ENCODE measurements at regions not wholly inside any gene's neighbourhood (a gene's known extent, or its start where the extent isn't known, plus 50 kb on each side); places are given as distances from the start of the nearest gene placed in this dataset.

DNA sequence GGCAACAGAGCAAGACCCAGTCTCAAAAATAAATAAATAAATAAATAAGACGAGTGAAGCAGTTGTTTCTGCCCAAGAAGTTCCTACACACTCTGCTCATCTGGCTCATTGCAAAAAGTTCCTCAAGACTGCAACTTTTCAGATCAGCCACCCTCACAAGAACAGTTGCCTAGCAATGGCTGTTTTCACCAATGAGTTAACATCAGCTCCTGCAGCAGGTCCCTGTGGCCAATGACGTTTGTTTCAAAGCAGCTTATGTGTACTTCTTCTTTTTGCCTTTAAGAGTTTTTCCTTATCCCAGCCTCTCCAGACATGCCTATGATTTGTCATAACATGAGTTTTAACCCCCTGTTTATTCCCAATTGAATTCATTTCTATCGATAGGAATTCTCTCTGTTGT lies 118.4 kb upstream of the SPRED1 start:
- Histone ChIP-seq H3K9me1 (ENCODE audit: insufficient read depth, low read length) (no peaks in the 10 kb centered on the region), H3K27me3 (ENCODE audit: control insufficient read depth, insufficient read depth, low read length) (no peaks in the 10 kb centered on the region), H3K14ac (replicated peaks; ENCODE audit: low read depth, low read length) (no peak overlapping the region), H2BK5ac (ENCODE audit: low read depth, low read length, poor library complexity, severe bottlenecking) (no peak overlapping the region), H4K8ac (ENCODE audit: low read depth in 2 of 2, low read length in 2 of 2) (no peak overlapping the region), H2AK9ac (replicated peaks; ENCODE audit: low read depth, low read length, poor library complexity) (no peak overlapping the region), H2BK20ac (ENCODE audit: low read depth, low read length) (no peak overlapping the region), H3K18ac (ENCODE audit: low read depth, low read length) (no peak overlapping the region), H3K4me2 (ENCODE audit: low read depth, low read length) (no peak overlapping the region), H3K4me3 (ENCODE audit: insufficient read depth, low read depth, low read length) (no peak overlapping the region), H2AK5ac (ENCODE audit: low read depth, low read length) (no peak overlapping the region), H3K4me1 (ENCODE audit: control insufficient read depth, insufficient read depth, low read length) (peaks cover 4% of the 10 kb centered on the region), H2BK15ac (ENCODE audit: low read depth, low read length) (no peak overlapping the region), H4K91ac (ENCODE audit: insufficient read depth, low read depth, low read length) (no peak overlapping the region), H3K23ac (ENCODE audit: low read depth, low read length) (no peak overlapping the region), H3K4ac (ENCODE audit: low read depth, low read length) (no peak overlapping the region), H3K9ac (ENCODE audit: low read depth, low read length) (no peak overlapping the region), H3K36me3 (ENCODE audit: control insufficient read depth, insufficient read depth, low read length) (no peaks in the 10 kb centered on the region), H3K9me3 (ENCODE audit: control insufficient read depth, insufficient read depth, low read length) (no peaks in the 10 kb centered on the region), H4K5ac (ENCODE audit: low read depth, low read length) (no peak overlapping the region), H4K20me1 (ENCODE audit: insufficient read depth, low read length) (no peaks in the 10 kb centered on the region), H2BK120ac (ENCODE audit: low read depth, low read length) (no peak overlapping the region), H3K56ac (ENCODE audit: extremely low read depth, insufficient read depth, low read length) (no peak overlapping the region), H2AFZ (replicated peaks; ENCODE audit: low read length, poor library complexity) (no peak overlapping the region), H3K79me1 (ENCODE audit: low read depth in 1 of 2, low read length in 2 of 2) (no peaks in the 10 kb centered on the region), H3K27ac (ENCODE audit: insufficient read depth, low read length) (no peak overlapping the region)
- no TSS peak for BruUV-seq (replicated peaks)
- no peak for DNase-seq
- in situ Hi-C loops (cut with MboI; ENCODE audit: low sequenced_read_pairs) (no loop called here), dilution Hi-C loops (cut with HindIII; ENCODE audit: low sequenced_read_pairs, unreplicated experiment) (no loop called here), intact Hi-C loops (cut with micrococcal nuclease) (loop anchor here (5.0 kb wide), 1 partner anchor 278 kb away; no protein-coding TSS in a partner anchor)
- TF ChIP-seq CHD1 (IDR thresholded peaks at IDR 0.05; ENCODE audit: low read depth, low read length): no peak
- no peak for TF ChIP-seq CEBPB (IDR thresholded peaks at IDR 0.05; ENCODE audit: low read depth, low read length)
- TF ChIP-seq BHLHE40 (IDR thresholded peaks at IDR 0.05; ENCODE audit: low read depth, low read length): no peak
- TF ChIP-seq, protein P1, sequence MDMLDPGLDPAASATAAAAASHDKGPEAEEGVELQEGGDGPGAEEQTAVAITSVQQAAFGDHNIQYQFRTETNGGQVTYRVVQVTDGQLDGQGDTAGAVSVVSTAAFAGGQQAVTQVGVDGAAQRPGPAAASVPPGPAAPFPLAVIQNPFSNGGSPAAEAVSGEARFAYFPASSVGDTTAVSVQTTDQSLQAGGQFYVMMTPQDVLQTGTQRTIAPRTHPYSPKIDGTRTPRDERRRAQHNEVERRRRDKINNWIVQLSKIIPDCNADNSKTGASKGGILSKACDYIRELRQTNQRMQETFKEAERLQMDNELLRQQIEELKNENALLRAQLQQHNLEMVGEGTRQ (IDR thresholded peaks at IDR 0.05; ENCODE audit: low read depth, low read length): no peak
- TF ChIP-seq ELK1 (IDR thresholded peaks at IDR 0.05; ENCODE audit: borderline replicate concordance, low read depth, low read length): no peak
- no peak for TF ChIP-seq CTCF (conservative IDR thresholded peaks at IDR 0.05; ENCODE audit: low read depth, low read length)
- TF ChIP-seq NFE2L2 (IDR thresholded peaks at IDR 0.05; ENCODE audit: low read depth, low read length): no peak
- no peak for TF ChIP-seq SMC3 (IDR thresholded peaks at IDR 0.05; ENCODE audit: low read depth, low read length)
- no peak for TF ChIP-seq MAZ (IDR thresholded peaks at IDR 0.05; ENCODE audit: borderline replicate concordance, low read depth, low read length)
- no peak for TF ChIP-seq RAD21 (IDR thresholded peaks at IDR 0.05; ENCODE audit: low read length)
- TF ChIP-seq MXI1 (IDR thresholded peaks at IDR 0.05; ENCODE audit: borderline replicate concordance, low read depth, low read length): no peak
- TF ChIP-seq RFX5 (IDR thresholded peaks at IDR 0.05; ENCODE audit: low read depth, low read length): no peak
- no peak for TF ChIP-seq POLR2A (IDR thresholded peaks at IDR 0.05; ENCODE audit: low read depth, low read length)
- TF ChIP-seq FOS (IDR thresholded peaks at IDR 0.05; ENCODE audit: low read depth, low read length): no peak
- no peak for TF ChIP-seq RCOR1 (IDR thresholded peaks at IDR 0.05; ENCODE audit: insufficient replicate concordance, low read length)
- no peak for TF ChIP-seq MAFK (IDR thresholded peaks at IDR 0.05; ENCODE audit: low read depth, low read length)
- WGBS, 2 experiments (ENCODE audit: extremely low coverage in 2 of 2, insufficient read length in 1 of 2): no CpG with 5 or more reads among the region's 3 CpGs
- no peak for ATAC-seq (ENCODE audit: low read depth)
- POLR2A ChIA-PET (ENCODE audit: unreplicated experiment): no interaction called here
- CTCF ChIA-PET: no interaction called here

Data from IMR-90 (cell line).